ENCODE measurements at regions not wholly inside any gene's neighbourhood (a gene's known extent, or its start where the extent isn't known, plus 50 kb on each side); places are given as distances from the start of the nearest gene placed in this dataset.

GRCh38 chr2:105604938-105605337 is 139.8 kb upstream of the NCK2 start:
- Histone ChIP-seq H3K4me3 (ENCODE audit: low read depth, low read length) (no peak overlapping the region), H3K27ac (ENCODE audit: extremely low read depth, low read depth, low read length) (no peak overlapping the region), H3K4me1 (ENCODE audit: control insufficient read depth, insufficient read depth, low read length) (no peaks in the 10 kb centered on the region), H3K9me3 (ENCODE audit: control insufficient read depth, insufficient read depth, low read depth, low read length) (no peaks in the 10 kb centered on the region), H3K36me3 (ENCODE audit: control insufficient read depth in 2 of 2, insufficient read depth in 1 of 2, low read length in 2 of 2) (no peaks in the 10 kb centered on the region)
- TF ChIP-seq ZNF366 (tag by site-specific recombination; conservative IDR thresholded peaks at IDR 0.05) (no peak), ZNF311 (tag by site-specific recombination; IDR thresholded peaks at IDR 0.05; ENCODE audit: borderline replicate concordance) (no peak), ZNF76 (tag by site-specific recombination; IDR thresholded peaks at IDR 0.05; ENCODE audit: borderline replicate concordance, low read depth) (no peak), KLF10 (tag by site-specific recombination; IDR thresholded peaks at IDR 0.05) (no peak), PATZ1 (tag by site-specific recombination; IDR thresholded peaks at IDR 0.05) (no peak), ZNF701 (tag by site-specific recombination; IDR thresholded peaks at IDR 0.05) (no peak), PRDM10 (tag by site-specific recombination; IDR thresholded peaks at IDR 0.05) (no peak), ZNF114 (tag by site-specific recombination; IDR thresholded peaks at IDR 0.05) (no peak), ZNF843 (tag by site-specific recombination; IDR thresholded peaks at IDR 0.05) (no peak), ZNF16 (tag by site-specific recombination; IDR thresholded peaks at IDR 0.05; ENCODE audit: low read depth) (no peak), ZNF48 (tag by site-specific recombination; IDR thresholded peaks at IDR 0.05) (no peak), ZNF18 (tag by site-specific recombination; IDR thresholded peaks at IDR 0.05) (no peak), ZBTB49 (tag by site-specific recombination; IDR thresholded peaks at IDR 0.05; ENCODE audit: low read depth) (no peak), SALL2 (tag by site-specific recombination; IDR thresholded peaks at IDR 0.05; ENCODE audit: borderline replicate concordance) (no peak), ZNF660 (tag by site-specific recombination; IDR thresholded peaks at IDR 0.05) (no peak), ZNF274 (IDR thresholded peaks at IDR 0.05; ENCODE audit: low read length) (no peak), ZNF274 (tag by site-specific recombination; IDR thresholded peaks at IDR 0.05; ENCODE audit: borderline replicate concordance) (no peak), PRDM1 (tag by site-specific recombination; IDR thresholded peaks at IDR 0.05) (no peak), ZNF221 (tag by site-specific recombination; IDR thresholded peaks at IDR 0.05; ENCODE audit: borderline replicate concordance) (no peak), ZNF175 (tag by site-specific recombination; IDR thresholded peaks at IDR 0.05) (no peak), ZNF830 (tag by site-specific recombination; IDR thresholded peaks at IDR 0.05; ENCODE audit: low read depth) (no peak)
- ChIA-PET CTCF (no interaction called here), POLR2A (no interaction called here)
